Activated CD4-positive, alpha-beta T cell treated with anti-CD3 and anti-CD28 coated beads, Interleukin-2, amount 10 ng/mL, durations not matched to agents 24 days and 14 days (primary cell): ENCODE measurements at regions not wholly inside any gene's neighbourhood (a gene's known extent, or its start where the extent isn't known, plus 50 kb on each side); places are given as distances from the start of the nearest gene placed in this dataset.

Experiments
- DNase-seq: peaks from one replicate; pipeline ENCODE4 v3.0.0; 2022
- H3K27ac Mint-ChIP-seq: one replicate; pipeline ENCODE4 v1.8.0; 2022; ENCODE audit warnings: mild to moderate bottlenecking, mixed read lengths
- H3K27me3 Mint-ChIP-seq: one replicate; pipeline ENCODE4 v1.8.0; 2022; ENCODE audit warnings: mixed read lengths
- H3K36me3 Mint-ChIP-seq: one replicate; pipeline ENCODE4 v1.8.0; 2022; ENCODE audit warnings: low read depth, mild to moderate bottlenecking, mixed read lengths
- H3K4me1 Mint-ChIP-seq: one replicate; pipeline ENCODE4 v1.8.0; 2021; ENCODE audit warnings: mixed read lengths
- H3K4me3 Mint-ChIP-seq: one replicate; pipeline ENCODE4 v1.8.0; 2022; ENCODE audit warnings: mild to moderate bottlenecking, moderate library complexity, mixed read lengths
- H3K9me3 Mint-ChIP-seq: one replicate; pipeline ENCODE4 v1.8.0; 2021; ENCODE audit warnings: mixed read lengths
- intact Hi-C: fragments of 100-400 bp; cut with micrococcal nuclease; formaldehyde crosslinking; loops from one replicate; pipeline ENCODE4 v1.15.1; 2023

DNA sequence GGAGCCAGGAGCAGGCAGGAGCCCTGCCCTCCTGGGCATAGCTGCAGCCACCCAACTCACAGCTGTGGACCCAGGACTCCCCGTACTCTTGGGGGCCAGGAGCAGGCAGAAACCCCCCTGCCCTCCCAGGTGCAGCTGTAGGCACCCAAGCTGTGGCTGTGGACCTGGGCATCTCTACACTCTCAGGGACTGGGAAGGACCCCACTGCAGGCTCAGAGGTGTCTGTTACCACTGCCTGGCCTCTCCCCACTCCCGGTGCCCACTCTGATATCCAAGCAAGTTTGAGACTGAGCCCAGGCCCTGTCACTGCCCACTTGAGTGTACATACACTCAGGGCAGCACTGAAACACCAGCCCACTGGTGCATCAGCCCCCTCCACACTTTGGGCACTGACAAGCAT, 193.5 kb upstream of the MANEA start:
- no peaks in the 10 kb centered on the region for H3K36me3 Mint-ChIP-seq
- H3K27me3 Mint-ChIP-seq: no peaks in the 10 kb centered on the region
- no peak overlapping the region for H3K27ac Mint-ChIP-seq

DNA sequence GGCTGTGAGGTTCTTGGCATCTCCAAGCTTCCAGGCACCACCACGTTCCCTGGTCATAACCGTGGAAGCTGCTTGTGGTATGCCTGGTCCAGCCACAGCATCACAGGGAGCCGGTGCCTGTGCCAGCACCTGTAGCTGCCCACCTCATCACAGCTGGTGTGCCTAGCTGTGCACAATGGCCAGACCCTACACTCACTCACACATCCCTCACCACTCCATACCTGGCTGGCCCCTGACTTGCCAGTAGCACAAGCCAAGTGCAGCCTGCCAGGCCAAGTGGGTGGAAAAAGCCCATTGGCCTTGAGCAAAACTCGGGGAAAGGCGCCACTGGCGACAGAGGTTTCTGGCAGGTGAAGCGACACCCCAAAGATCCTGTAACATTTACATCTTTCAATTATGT, 192.3 kb upstream of the MANEA start:
- no peaks in the 10 kb centered on the region for H3K27me3 Mint-ChIP-seq
- H3K27ac Mint-ChIP-seq: no peak overlapping the region
- H3K4me1 Mint-ChIP-seq: no peaks in the 10 kb centered on the region
- intact Hi-C loops: no loop called here
- DNase-seq: no peak
- no peaks in the 10 kb centered on the region for H3K36me3 Mint-ChIP-seq
- H3K9me3 Mint-ChIP-seq: peaks cover under 1% of the 10 kb centered on the region
- no peak overlapping the region for H3K4me3 Mint-ChIP-seq

More for the DNA sequence above, 193.5 kb upstream of the MANEA start:
- peaks cover 5% of the 10 kb centered on the region for H3K9me3 Mint-ChIP-seq
- no peak for DNase-seq
- intact Hi-C loops: no loop called here
- no peaks in the 10 kb centered on the region for H3K4me1 Mint-ChIP-seq
- H3K4me3 Mint-ChIP-seq: no peak overlapping the region

DNA sequence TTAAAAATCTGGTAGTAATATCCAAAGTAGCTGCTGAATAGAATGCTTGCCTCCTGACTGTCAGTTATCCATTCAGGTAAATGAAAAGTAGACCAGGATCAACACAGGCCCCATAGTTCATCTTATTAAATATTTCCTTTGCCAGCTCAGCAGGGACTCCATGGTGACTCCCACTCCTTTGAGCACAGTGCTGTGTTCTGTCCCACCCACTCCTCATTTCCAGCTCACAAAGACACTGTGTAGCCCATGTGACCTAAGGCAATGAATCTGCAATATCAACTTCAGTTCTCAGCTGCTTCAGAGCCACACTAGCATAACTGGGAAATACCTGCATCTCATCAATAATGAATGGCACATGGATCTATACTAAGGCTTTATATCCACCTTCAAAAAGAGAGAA, 189.5 kb upstream of the MANEA start:
- Mint-ChIP-seq H3K4me1 (no peaks in the 10 kb centered on the region), H3K9me3 (no peaks in the 10 kb centered on the region), H3K27ac (no peak overlapping the region), H3K27me3 (no peaks in the 10 kb centered on the region), H3K4me3 (no peak overlapping the region), H3K36me3 (no peaks in the 10 kb centered on the region)
- no peak for DNase-seq
- intact Hi-C loops: no loop called here

DNA sequence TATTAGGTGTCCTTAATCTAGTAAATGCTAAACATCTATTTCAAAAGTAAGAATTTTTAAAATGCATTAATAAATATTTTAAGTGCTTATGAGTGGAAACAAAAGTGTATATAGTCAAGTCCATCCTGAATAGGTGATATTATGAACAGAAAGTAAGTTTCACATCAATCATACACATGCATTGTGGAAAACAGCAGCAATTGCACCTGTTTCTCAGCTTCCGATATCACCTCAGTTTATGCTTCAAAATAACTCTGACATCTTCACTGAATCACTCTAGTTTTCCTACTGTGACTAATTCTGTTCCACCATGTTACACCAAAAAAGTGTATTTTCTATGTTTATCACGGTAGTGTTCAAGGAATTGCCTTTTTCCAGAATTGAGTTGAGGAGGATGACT, 172.6 kb upstream of the MANEA start:
- Mint-ChIP-seq H3K27me3 (no peaks in the 10 kb centered on the region), H3K27ac (no peak overlapping the region), H3K4me1 (no peaks in the 10 kb centered on the region), H3K9me3 (no peaks in the 10 kb centered on the region), H3K4me3 (no peak overlapping the region), H3K36me3 (no peaks in the 10 kb centered on the region)
- no peak for DNase-seq
- intact Hi-C loops: no loop called here

DNA sequence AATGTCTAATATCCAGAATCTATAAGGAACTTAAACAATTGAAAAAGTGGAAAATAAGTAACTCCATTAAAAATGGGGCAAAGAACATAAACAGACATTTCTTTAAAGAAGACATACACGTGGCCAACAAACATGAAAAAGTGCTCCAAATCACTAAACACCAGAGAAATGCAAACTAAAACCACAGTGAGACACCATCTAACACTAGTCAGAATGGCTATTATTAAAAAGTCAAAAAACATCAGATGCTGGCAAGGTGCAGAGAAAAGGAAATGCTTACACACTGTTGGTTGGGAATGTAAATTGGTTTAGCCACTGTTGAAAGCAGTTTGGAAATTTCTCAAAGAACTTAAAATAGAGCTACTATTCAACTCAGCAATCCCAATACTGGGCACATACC, 169.2 kb upstream of the MANEA start:
- no peaks in the 10 kb centered on the region for H3K9me3 Mint-ChIP-seq
- no peaks in the 10 kb centered on the region for H3K4me1 Mint-ChIP-seq
- intact Hi-C loops: no loop called here
- H3K27ac Mint-ChIP-seq: no peak overlapping the region
- DNase-seq: no peak
- no peaks in the 10 kb centered on the region for H3K27me3 Mint-ChIP-seq
- no peaks in the 10 kb centered on the region for H3K36me3 Mint-ChIP-seq
- no peak overlapping the region for H3K4me3 Mint-ChIP-seq

DNA sequence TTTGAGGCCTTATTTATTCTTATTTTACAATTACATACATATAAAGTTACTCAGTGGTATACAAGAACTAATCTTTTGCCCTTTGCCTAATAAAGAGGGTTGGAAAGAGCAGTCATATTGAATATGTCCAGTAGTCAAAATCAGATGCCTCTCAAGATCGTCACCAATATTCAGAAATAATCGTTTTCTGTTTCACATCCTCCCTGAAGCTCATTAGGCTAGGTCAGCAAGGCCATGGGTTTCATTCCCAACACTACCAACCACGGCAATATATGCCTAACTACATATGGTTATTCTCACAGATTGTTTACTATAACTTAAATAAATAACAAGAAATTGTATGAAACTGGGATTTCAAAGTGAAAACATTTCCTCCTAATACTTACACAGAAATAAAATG, 167.2 kb upstream of the MANEA start:
- intact Hi-C loops: no loop called here
- H3K36me3 Mint-ChIP-seq: no peaks in the 10 kb centered on the region
- H3K27ac Mint-ChIP-seq: no peak overlapping the region
- no peak for DNase-seq
- H3K4me1 Mint-ChIP-seq: no peaks in the 10 kb centered on the region
- H3K9me3 Mint-ChIP-seq: no peaks in the 10 kb centered on the region
- H3K27me3 Mint-ChIP-seq: no peaks in the 10 kb centered on the region
- H3K4me3 Mint-ChIP-seq: no peak overlapping the region

DNA sequence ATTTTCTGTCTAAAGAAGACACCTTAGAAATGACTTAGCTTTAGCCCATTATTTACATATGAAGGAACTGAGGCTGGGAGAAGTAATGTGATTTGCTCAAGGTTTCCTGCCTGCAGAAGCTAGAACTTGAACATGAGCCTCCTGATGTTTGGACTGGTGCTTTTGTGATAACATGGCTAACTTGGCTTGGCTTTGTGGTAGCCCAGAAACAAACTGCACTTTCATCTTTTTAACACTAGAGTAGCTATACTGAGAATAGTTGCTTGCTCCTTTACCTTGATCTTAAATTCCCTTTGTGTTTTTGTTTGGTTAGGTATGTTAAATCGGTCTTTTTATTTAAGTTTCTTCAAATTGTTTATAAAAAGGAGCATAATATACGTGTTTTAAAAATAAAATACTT, 163.5 kb upstream of the MANEA start:
- intact Hi-C loops: no loop called here
- no peaks in the 10 kb centered on the region for H3K9me3 Mint-ChIP-seq
- no peaks in the 10 kb centered on the region for H3K4me1 Mint-ChIP-seq
- no peak for DNase-seq
- no peak overlapping the region for H3K4me3 Mint-ChIP-seq
- no peak overlapping the region for H3K27ac Mint-ChIP-seq
- H3K36me3 Mint-ChIP-seq: no peaks in the 10 kb centered on the region
- no peaks in the 10 kb centered on the region for H3K27me3 Mint-ChIP-seq

DNA sequence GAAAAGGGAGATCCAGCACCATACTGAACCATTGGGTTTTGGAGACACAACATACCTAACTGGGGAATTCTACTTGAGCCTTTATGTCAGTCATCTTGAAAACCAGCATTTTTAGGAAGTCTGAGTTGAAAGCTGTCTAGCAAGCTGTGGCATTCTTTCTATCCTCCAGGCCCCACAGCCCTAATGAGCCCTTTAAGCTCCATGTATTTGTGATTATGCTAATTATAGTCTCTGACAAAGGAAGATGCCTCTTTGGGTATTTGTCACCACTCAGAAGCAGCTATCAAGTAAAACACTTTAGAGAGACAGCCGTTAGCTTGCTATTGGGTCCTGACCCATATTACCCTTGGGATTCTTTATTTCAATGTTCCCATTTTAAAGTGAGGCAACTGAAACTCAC, 159.5 kb upstream of the MANEA start:
- intact Hi-C loops: no loop called here
- H3K9me3 Mint-ChIP-seq: no peaks in the 10 kb centered on the region

DNA sequence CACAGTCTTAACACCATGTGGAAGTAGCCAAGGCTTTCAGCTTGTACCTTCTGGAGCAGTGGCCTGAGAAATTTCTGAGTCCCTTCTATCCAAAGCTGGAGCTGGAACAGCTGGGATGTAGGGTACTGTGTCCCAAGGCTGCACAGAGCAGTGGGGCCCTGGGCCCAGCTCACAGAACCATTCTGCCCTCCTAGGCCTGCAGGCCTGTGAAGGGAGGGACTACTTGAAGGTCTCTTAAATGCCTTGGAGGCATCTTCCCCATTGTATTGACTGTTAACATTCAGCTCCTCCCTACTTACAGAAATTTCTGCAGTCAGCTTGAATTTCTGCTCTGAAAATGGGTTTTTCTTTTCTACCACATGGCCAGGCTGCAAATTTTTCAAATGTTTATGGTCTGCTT, 156.5 kb upstream of the MANEA start:
- H3K36me3 Mint-ChIP-seq: no peaks in the 10 kb centered on the region
- no peaks in the 10 kb centered on the region for H3K4me1 Mint-ChIP-seq
- intact Hi-C loops: no loop called here
- DNase-seq: no peak
- H3K27ac Mint-ChIP-seq: no peak overlapping the region
- H3K27me3 Mint-ChIP-seq: no peaks in the 10 kb centered on the region
- H3K4me3 Mint-ChIP-seq: no peak overlapping the region
- no peaks in the 10 kb centered on the region for H3K9me3 Mint-ChIP-seq

More for the DNA sequence above, 159.5 kb upstream of the MANEA start:
- H3K4me3 Mint-ChIP-seq: no peak overlapping the region
- no peak overlapping the region for H3K27ac Mint-ChIP-seq
- no peaks in the 10 kb centered on the region for H3K36me3 Mint-ChIP-seq
- H3K27me3 Mint-ChIP-seq: no peaks in the 10 kb centered on the region
- DNase-seq: no peak
- H3K4me1 Mint-ChIP-seq: no peaks in the 10 kb centered on the region

DNA sequence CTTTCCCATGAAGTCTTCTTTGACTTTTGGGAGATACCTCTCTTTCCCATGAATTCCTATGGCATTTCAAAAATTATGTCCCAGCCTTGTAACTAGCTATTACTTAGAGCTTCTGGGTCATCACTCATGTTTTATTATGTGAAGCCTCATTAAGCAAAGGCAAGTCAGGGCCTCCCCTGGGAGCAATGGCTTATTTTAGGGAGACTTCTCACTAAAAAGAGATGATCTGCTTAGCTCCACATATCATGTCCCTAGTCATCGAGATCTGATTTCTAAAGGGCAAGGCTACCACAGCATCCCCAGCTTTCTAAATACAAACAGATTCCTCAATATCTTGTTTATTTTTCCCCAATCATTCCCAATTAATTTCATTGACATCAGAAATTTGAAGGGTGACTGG, 154.0 kb upstream of the MANEA start:
- no peaks in the 10 kb centered on the region for H3K9me3 Mint-ChIP-seq
- no peaks in the 10 kb centered on the region for H3K4me1 Mint-ChIP-seq
- H3K4me3 Mint-ChIP-seq: no peak overlapping the region
- intact Hi-C loops: no loop called here
- no peak for DNase-seq
- H3K27ac Mint-ChIP-seq: no peak overlapping the region
- H3K27me3 Mint-ChIP-seq: no peaks in the 10 kb centered on the region
- no peaks in the 10 kb centered on the region for H3K36me3 Mint-ChIP-seq

DNA sequence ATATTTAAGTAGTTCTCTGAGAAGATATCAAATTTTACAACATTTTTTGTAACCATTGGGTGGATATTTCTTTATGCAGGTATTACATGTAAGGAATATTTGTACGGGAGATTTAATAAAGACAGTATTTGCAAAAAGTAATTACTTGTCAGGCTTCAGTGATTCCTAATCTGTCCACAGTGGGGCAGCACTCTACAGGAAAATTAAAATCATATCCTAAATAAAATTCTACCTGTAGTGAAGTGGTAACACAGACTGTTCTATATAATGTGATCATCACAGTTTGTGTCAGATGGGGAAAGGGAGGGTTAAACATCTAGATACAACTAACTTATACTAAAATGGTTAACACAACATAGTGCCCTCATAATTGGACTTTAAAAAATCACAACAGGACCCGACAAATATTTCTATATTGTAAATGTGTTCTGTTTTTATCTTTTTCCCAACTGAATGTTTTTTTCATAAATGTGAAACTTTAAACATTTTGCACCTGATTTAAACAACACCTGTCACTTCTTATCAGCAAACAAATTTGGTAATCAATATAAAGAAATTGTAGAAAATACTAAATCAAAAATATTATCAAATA, 145.6 kb upstream of the MANEA start:
- peak; percentile 72 for DNase-seq
- intact Hi-C loops: loop anchor here (2.0 to 5.0 kb wide), 3 partner anchors 435 to 1626 kb away; no protein-coding TSS in a partner anchor
- Mint-ChIP-seq H3K27ac (no peak overlapping the region), H3K4me3 (no peak overlapping the region), H3K9me3 (no peaks in the 10 kb centered on the region), H3K36me3 (no peaks in the 10 kb centered on the region), H3K4me1 (no peaks in the 10 kb centered on the region), H3K27me3 (no peaks in the 10 kb centered on the region)

DNA sequence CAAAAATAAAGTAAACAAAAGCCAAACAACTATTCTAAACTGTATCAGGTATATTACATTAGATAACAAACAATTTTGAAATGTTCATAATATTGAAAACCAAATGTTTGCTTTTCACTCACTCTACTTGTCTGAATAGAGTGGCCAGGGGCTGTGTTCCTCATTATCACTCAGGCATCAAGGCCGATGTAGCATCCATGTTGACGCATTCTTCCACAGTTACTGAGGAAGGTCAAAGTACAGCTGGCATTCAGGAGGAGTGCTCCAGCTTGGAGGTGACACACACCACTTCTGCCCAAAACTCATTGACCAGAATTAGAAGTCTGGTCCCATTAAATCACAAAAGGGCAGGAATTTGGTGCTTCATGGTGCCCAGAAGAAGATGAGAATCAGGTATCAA, 137.6 kb upstream of the MANEA start:
- H3K4me1 Mint-ChIP-seq: no peaks in the 10 kb centered on the region
- no peak overlapping the region for H3K27ac Mint-ChIP-seq
- H3K4me3 Mint-ChIP-seq: no peak overlapping the region
- H3K36me3 Mint-ChIP-seq: no peaks in the 10 kb centered on the region
- H3K9me3 Mint-ChIP-seq: no peaks in the 10 kb centered on the region
- no peaks in the 10 kb centered on the region for H3K27me3 Mint-ChIP-seq
- intact Hi-C loops: no loop called here
- DNase-seq: no peak

DNA sequence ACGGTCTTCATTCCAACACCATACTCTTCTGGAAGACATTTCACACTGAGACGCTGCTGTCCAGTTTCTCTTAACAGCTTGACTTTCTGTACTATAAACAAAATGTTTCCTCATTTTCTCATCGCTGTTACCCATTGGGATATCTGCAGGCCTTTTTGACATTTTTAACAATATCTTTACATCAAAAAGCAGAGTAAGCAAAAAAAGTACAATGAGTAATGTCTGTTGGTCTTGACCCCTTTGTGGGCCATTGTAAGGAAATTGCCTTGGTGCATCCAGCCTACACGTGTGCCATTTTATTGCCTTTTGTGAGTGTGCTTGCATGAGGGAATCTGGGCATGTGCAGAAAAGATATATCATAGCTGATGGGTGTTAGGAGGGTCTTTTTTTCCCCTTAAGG, 129.1 kb upstream of the MANEA start:
- no peak overlapping the region for H3K27ac Mint-ChIP-seq
- intact Hi-C loops: no loop called here
- H3K27me3 Mint-ChIP-seq: no peaks in the 10 kb centered on the region
- peaks cover 5% of the 10 kb centered on the region for H3K9me3 Mint-ChIP-seq
- DNase-seq: no peak
- H3K36me3 Mint-ChIP-seq: no peaks in the 10 kb centered on the region
- no peak overlapping the region for H3K4me3 Mint-ChIP-seq
- no peaks in the 10 kb centered on the region for H3K4me1 Mint-ChIP-seq

DNA sequence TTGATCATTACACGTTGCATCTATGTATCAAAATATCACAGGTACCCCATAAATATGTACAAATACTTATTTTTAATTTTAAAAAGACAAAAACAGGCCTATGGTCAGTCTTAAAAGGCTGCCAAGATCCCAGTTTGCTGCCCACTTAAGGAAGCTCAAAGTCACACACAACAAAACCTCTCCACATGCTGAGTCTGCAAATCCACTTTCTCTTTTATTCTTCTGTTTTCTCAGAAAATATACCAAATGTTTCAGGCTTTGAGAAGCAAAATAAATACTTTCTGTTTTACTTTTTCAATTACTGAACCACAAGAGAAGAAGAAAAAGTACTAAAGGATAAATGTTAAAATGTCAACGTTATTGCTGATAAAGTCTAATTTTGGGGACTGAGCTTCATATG, 107.8 kb upstream of the MANEA start:
- no peaks in the 10 kb centered on the region for H3K27me3 Mint-ChIP-seq
- DNase-seq: no peak
- H3K36me3 Mint-ChIP-seq: no peaks in the 10 kb centered on the region
- H3K4me3 Mint-ChIP-seq: no peak overlapping the region
- intact Hi-C loops: no loop called here
- H3K9me3 Mint-ChIP-seq: no peaks in the 10 kb centered on the region
- no peaks in the 10 kb centered on the region for H3K4me1 Mint-ChIP-seq
- no peak overlapping the region for H3K27ac Mint-ChIP-seq

DNA sequence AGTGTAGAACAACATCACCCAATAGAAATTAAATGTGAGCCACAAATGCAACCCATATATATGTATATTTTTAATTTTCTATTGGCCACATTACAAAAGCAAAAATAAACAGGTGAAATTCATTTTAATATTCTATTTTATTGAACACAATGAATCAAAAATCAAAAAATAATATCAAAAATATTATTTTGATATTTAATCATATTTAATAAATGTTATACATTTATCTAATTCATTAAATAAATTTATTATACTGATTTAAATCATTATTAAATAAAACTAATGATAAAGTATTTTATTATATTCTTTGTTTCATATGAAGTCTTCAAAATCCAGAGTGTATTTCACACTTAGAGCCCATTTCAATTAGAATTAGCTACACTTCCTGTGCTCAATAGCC, 98.4 kb upstream of the MANEA start:
- no peak overlapping the region for H3K27ac Mint-ChIP-seq
- intact Hi-C loops: no loop called here
- no peaks in the 10 kb centered on the region for H3K27me3 Mint-ChIP-seq
- DNase-seq: no peak
- no peaks in the 10 kb centered on the region for H3K36me3 Mint-ChIP-seq
- no peaks in the 10 kb centered on the region for H3K9me3 Mint-ChIP-seq
- no peak overlapping the region for H3K4me3 Mint-ChIP-seq
- H3K4me1 Mint-ChIP-seq: no peaks in the 10 kb centered on the region
